ENCODE measurements at regions not wholly inside any gene's neighbourhood (a gene's known extent, or its start where the extent isn't known, plus 50 kb on each side); places are given as distances from the start of the nearest gene placed in this dataset.

DNA sequence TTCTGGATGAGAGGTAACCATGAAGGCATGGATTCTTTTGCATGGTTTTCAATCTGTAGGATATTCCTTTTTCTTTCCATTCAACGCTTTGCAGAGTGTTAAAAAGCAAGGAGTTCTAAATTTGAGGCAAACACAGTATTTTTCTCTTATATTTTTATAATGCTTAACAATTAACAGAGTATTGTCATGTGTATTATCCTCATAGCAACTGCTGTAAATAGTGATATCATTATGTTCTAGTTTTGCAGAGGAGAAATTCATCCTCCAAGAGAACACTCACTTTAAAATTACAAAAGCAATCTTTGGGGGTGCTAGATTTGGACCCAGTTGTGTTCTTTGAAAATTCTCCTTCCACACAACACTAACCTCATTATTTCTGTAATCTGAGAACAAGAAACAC is 58.7 kb downstream of the RDH14 start:
- no peak for DNase-seq (ENCODE audit: low read depth in 1 of 2, low spot score in 1 of 2)
- ChIA-PET CTCF (no interaction called here), POLR2A (no interaction called here)
- no peak for ATAC-seq
- Histone ChIP-seq H3K4me3 (no peak overlapping the region), H3K27ac (no peak overlapping the region), H3K4me1 (no peaks in the 10 kb centered on the region), H3K9me3 (no peaks in the 10 kb centered on the region), H3K4me2 (no peak overlapping the region)
- 8% methylated on average over 1 of the region's 1 CpG for WGBS (ENCODE audit: missing lambda C conversion rate)
- FAIRE-seq, result no peak
- no peak for TF ChIP-seq HOXB13 (CRISPR knock-in tag; IDR thresholded peaks at IDR 0.05; ENCODE audit: low read depth)
- TF ChIP-seq EHF (CRISPR knock-in tag; IDR thresholded peaks at IDR 0.05), result no peak
- no peak for TF ChIP-seq JUNB (IDR thresholded peaks at IDR 0.05)
- TF ChIP-seq, protein P1, sequence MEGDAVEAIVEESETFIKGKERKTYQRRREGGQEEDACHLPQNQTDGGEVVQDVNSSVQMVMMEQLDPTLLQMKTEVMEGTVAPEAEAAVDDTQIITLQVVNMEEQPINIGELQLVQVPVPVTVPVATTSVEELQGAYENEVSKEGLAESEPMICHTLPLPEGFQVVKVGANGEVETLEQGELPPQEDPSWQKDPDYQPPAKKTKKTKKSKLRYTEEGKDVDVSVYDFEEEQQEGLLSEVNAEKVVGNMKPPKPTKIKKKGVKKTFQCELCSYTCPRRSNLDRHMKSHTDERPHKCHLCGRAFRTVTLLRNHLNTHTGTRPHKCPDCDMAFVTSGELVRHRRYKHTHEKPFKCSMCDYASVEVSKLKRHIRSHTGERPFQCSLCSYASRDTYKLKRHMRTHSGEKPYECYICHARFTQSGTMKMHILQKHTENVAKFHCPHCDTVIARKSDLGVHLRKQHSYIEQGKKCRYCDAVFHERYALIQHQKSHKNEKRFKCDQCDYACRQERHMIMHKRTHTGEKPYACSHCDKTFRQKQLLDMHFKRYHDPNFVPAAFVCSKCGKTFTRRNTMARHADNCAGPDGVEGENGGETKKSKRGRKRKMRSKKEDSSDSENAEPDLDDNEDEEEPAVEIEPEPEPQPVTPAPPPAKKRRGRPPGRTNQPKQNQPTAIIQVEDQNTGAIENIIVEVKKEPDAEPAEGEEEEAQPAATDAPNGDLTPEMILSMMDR (IDR thresholded peaks at IDR 0.05), result no peak
- TF ChIP-seq ZC3H11A (IDR thresholded peaks at IDR 0.05), result no peak
- no peak for TF ChIP-seq TP53 (CRISPR knock-in tag; IDR thresholded peaks at IDR 0.05)
- TF ChIP-seq FOSB (CRISPR knock-in tag; IDR thresholded peaks at IDR 0.05), result no peak
- no peak for TF ChIP-seq PHF8 (IDR thresholded peaks at IDR 0.05; ENCODE audit: borderline replicate concordance, low read depth)
- TF ChIP-seq, protein P2, sequence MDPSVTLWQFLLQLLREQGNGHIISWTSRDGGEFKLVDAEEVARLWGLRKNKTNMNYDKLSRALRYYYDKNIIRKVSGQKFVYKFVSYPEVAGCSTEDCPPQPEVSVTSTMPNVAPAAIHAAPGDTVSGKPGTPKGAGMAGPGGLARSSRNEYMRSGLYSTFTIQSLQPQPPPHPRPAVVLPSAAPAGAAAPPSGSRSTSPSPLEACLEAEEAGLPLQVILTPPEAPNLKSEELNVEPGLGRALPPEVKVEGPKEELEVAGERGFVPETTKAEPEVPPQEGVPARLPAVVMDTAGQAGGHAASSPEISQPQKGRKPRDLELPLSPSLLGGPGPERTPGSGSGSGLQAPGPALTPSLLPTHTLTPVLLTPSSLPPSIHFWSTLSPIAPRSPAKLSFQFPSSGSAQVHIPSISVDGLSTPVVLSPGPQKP (IDR thresholded peaks at IDR 0.05; ENCODE audit: low read depth, low read length), result no peak
- no peak for TF ChIP-seq MAFK (IDR thresholded peaks at IDR 0.05; ENCODE audit: partially characterized antibody)
- TF ChIP-seq, protein P3, sequence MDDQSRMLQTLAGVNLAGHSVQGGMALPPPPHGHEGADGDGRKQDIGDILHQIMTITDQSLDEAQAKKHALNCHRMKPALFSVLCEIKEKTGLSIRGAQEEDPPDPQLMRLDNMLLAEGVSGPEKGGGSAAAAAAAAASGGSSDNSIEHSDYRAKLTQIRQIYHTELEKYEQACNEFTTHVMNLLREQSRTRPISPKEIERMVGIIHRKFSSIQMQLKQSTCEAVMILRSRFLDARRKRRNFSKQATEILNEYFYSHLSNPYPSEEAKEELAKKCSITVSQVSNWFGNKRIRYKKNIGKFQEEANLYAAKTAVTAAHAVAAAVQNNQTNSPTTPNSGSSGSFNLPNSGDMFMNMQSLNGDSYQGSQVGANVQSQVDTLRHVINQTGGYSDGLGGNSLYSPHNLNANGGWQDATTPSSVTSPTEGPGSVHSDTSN (IDR thresholded peaks at IDR 0.05), result no peak
- TF ChIP-seq, protein P4, sequence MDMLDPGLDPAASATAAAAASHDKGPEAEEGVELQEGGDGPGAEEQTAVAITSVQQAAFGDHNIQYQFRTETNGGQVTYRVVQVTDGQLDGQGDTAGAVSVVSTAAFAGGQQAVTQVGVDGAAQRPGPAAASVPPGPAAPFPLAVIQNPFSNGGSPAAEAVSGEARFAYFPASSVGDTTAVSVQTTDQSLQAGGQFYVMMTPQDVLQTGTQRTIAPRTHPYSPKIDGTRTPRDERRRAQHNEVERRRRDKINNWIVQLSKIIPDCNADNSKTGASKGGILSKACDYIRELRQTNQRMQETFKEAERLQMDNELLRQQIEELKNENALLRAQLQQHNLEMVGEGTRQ (IDR thresholded peaks at IDR 0.05), result no peak
- TF ChIP-seq SMC3 (IDR thresholded peaks at IDR 0.05), result no peak
- TF ChIP-seq CBX8 (IDR thresholded peaks at IDR 0.05), result no peak
- TF ChIP-seq RNF2 (IDR thresholded peaks at IDR 0.05; ENCODE audit: borderline replicate concordance, low read depth), result no peak

DNA sequence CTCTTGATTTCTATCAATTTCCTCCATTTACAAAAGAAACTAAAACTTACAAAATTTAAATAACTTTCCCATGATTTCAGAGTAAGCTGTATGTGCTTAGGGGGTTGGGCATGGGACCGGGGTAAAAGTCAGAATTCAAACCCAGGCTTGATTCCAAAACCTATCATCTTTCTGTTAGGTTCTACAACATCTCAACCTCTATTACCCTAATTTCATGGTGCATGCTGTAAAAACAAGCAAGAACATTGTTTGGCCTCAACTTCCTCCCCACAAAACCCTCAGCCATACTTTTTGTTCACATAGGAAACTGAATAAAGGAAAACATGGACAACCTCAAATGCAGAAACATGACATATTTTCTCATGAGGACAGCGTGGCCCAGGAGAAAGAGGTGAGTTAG is 59.3 kb downstream of the RDH14 start:
- H3K4me1 ChIP-seq, result no peaks in the 10 kb centered on the region
- H3K9me3 ChIP-seq, result no peaks in the 10 kb centered on the region
- CTCF ChIA-PET, result interaction anchor here (5.1 kb wide), 1 partner anchor 20 kb away, joined by 22 read pairs; no protein-coding TSS in a partner anchor
- ATAC-seq, result no peak
- POLR2A ChIA-PET, result no interaction called here
- H3K4me3 ChIP-seq, result no peak overlapping the region
- no peak for DNase-seq (ENCODE audit: low read depth in 1 of 2, low spot score in 1 of 2)
- TF ChIP-seq, protein P3 (IDR thresholded peaks at IDR 0.05), result no peak
- no peak for TF ChIP-seq ZC3H11A (IDR thresholded peaks at IDR 0.05)
- no peak for TF ChIP-seq NPAS2 (CRISPR knock-in tag; IDR thresholded peaks at IDR 0.05; ENCODE audit: borderline replicate concordance)
- TF ChIP-seq, protein P5, sequence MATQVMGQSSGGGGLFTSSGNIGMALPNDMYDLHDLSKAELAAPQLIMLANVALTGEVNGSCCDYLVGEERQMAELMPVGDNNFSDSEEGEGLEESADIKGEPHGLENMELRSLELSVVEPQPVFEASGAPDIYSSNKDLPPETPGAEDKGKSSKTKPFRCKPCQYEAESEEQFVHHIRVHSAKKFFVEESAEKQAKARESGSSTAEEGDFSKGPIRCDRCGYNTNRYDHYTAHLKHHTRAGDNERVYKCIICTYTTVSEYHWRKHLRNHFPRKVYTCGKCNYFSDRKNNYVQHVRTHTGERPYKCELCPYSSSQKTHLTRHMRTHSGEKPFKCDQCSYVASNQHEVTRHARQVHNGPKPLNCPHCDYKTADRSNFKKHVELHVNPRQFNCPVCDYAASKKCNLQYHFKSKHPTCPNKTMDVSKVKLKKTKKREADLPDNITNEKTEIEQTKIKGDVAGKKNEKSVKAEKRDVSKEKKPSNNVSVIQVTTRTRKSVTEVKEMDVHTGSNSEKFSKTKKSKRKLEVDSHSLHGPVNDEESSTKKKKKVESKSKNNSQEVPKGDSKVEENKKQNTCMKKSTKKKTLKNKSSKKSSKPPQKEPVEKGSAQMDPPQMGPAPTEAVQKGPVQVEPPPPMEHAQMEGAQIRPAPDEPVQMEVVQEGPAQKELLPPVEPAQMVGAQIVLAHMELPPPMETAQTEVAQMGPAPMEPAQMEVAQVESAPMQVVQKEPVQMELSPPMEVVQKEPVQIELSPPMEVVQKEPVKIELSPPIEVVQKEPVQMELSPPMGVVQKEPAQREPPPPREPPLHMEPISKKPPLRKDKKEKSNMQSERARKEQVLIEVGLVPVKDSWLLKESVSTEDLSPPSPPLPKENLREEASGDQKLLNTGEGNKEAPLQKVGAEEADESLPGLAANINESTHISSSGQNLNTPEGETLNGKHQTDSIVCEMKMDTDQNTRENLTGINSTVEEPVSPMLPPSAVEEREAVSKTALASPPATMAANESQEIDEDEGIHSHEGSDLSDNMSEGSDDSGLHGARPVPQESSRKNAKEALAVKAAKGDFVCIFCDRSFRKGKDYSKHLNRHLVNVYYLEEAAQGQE (IDR thresholded peaks at IDR 0.05), result no peak
- TF ChIP-seq RNF2 (IDR thresholded peaks at IDR 0.05; ENCODE audit: borderline replicate concordance, low read depth), result no peak
- TF ChIP-seq ZFP36 (IDR thresholded peaks at IDR 0.05; ENCODE audit: borderline replicate concordance, partially characterized antibody), result no peak
- no peak for TF ChIP-seq KDM5A (IDR thresholded peaks at IDR 0.05)
- TF ChIP-seq, protein P2 (IDR thresholded peaks at IDR 0.05; ENCODE audit: low read depth, low read length), result no peak
- H3K27ac ChIP-seq, result no peak overlapping the region
- no peak for FAIRE-seq
- 13% methylated on average over 2 of the region's 2 CpGs for WGBS (ENCODE audit: missing lambda C conversion rate)
- H3K4me2 ChIP-seq, result no peak overlapping the region
